H9 (cell line): ENCODE measurements at regions not wholly inside any gene's neighbourhood (a gene's known extent, or its start where the extent isn't known, plus 50 kb on each side); places are given as distances from the start of the nearest gene placed in this dataset.

Experiments
- DNase-seq: peaks from one replicate; pipeline ENCODE4 v3.0.0-alpha.2; 2017
- H2AFZ ChIP-seq: one replicate; pipeline ENCODE4 v1.6.1; 2013; ENCODE audit warnings: mild to moderate bottlenecking, low read length, control low read depth, moderate library complexity
- H2AK5ac ChIP-seq: 2 replicates; pipeline ENCODE4 v1.6.1; 2013; ENCODE audit warnings: low read length, control low read depth, mixed read lengths; ENCODE audit not compliant: insufficient read length
- H2BK120ac ChIP-seq: one replicate; pipeline ENCODE4 v1.6.1; 2013; ENCODE audit warnings: low read depth, mild to moderate bottlenecking, low read length, control low read depth, inconsistent platforms; ENCODE audit not compliant: poor library complexity, severe bottlenecking
- H2BK12ac ChIP-seq: 2 replicates; pipeline ENCODE4 v1.6.1; 2013; ENCODE audit warnings: low read length, control low read depth, mixed read lengths, low read depth; ENCODE audit not compliant: insufficient read length
- H2BK15ac ChIP-seq: 2 replicates; pipeline ENCODE4 v1.6.1; 2013; ENCODE audit warnings: low read depth, low read length, control low read depth
- H2BK20ac ChIP-seq: one replicate; pipeline ENCODE4 v1.6.1; 2013; ENCODE audit warnings: low read depth, mild to moderate bottlenecking, low read length, control low read depth, inconsistent platforms; ENCODE audit not compliant: poor library complexity, severe bottlenecking
- H2BK5ac ChIP-seq: 2 replicates; pipeline ENCODE4 v1.6.1; 2013; ENCODE audit warnings: low read length, control low read depth, mixed read lengths; ENCODE audit not compliant: insufficient read length
- H3K14ac ChIP-seq: 2 replicates; pipeline ENCODE4 v1.6.1; 2013; ENCODE audit warnings: low read length, control low read depth; ENCODE audit not compliant: insufficient read depth
- H3K18ac ChIP-seq: 2 replicates; pipeline ENCODE4 v1.6.1; 2013; ENCODE audit warnings: low read depth, mild to moderate bottlenecking, mixed read lengths, low read length, control low read depth; ENCODE audit not compliant: insufficient read length
- H3K23ac ChIP-seq: 2 replicates; pipeline ENCODE4 v1.6.1; 2013; ENCODE audit warnings: low read length, control low read depth, mixed read lengths, low read depth; ENCODE audit not compliant: insufficient read length
- H3K23me2 ChIP-seq: 2 replicates; pipeline ENCODE4 v1.6.1; 2013; ENCODE audit warnings: low read depth, mild to moderate bottlenecking, mixed read lengths, low read length, control low read depth; ENCODE audit not compliant: insufficient read length, poor library complexity, severe bottlenecking
- H3K27ac ChIP-seq: 2 replicates; pipeline ENCODE4 v1.5.1; 2013; ENCODE audit warnings: low read length, control low read depth, mixed read lengths, low read depth; ENCODE audit not compliant: insufficient read length
- H3K27me3 ChIP-seq: 2 replicates; pipeline ENCODE4 v1.6.1; 2013; ENCODE audit warnings: low read length, control low read depth, inconsistent platforms; ENCODE audit not compliant: insufficient read depth
- H3K4ac ChIP-seq: 2 replicates; pipeline ENCODE4 v1.6.1; 2013; ENCODE audit warnings: low read depth, mild to moderate bottlenecking, control low read depth, inconsistent platforms, low read length, moderate library complexity
- H3K4me1 ChIP-seq: 2 replicates; pipeline ENCODE4 v1.6.1; 2013; ENCODE audit warnings: low read length, control low read depth, inconsistent platforms; ENCODE audit not compliant: insufficient read depth
- H3K4me2 ChIP-seq: 2 replicates; pipeline ENCODE4 v1.6.1; 2013; ENCODE audit warnings: low read length, control low read depth, mixed read lengths; ENCODE audit not compliant: insufficient read length, insufficient read depth
- H3K56ac ChIP-seq: 2 replicates; pipeline ENCODE4 v1.6.1; 2013; ENCODE audit warnings: low read depth, mild to moderate bottlenecking, mixed read lengths, low read length, control low read depth; ENCODE audit not compliant: insufficient read length
- H3K79me1 ChIP-seq: 2 replicates; pipeline ENCODE4 v1.6.1; 2013; ENCODE audit warnings: low read depth, mild to moderate bottlenecking, moderate library complexity, low read length, control low read depth, inconsistent platforms; ENCODE audit not compliant: insufficient read depth, poor library complexity, severe bottlenecking
- H3K79me2 ChIP-seq: 2 replicates; pipeline ENCODE4 v1.6.1; 2013; ENCODE audit warnings: low read length, control low read depth, inconsistent platforms; ENCODE audit not compliant: insufficient read depth
- H3K9ac ChIP-seq: 2 replicates; pipeline ENCODE4 v1.6.1; 2013; ENCODE audit warnings: low read length, control low read depth, mixed read lengths; ENCODE audit not compliant: insufficient read length; ENCODE audit errors: extremely low read depth
- H3K9me3 ChIP-seq: one replicate; pipeline ENCODE4 v1.6.1; 2013; ENCODE audit warnings: low read depth, low read length, inconsistent platforms; ENCODE audit not compliant: control insufficient read depth
- H3T11ph ChIP-seq: one replicate; pipeline ENCODE4 v1.6.1; 2013; ENCODE audit warnings: mild to moderate bottlenecking, low read length, control low read depth, inconsistent platforms
- H4K20me1 ChIP-seq: one replicate; pipeline ENCODE4 v1.6.1; 2013; ENCODE audit not compliant: control insufficient read depth, insufficient read length, insufficient read depth
- H4K5ac ChIP-seq: 2 replicates; pipeline ENCODE4 v1.6.1; 2013; ENCODE audit warnings: low read depth, mild to moderate bottlenecking, mixed read lengths, low read length, control low read depth; ENCODE audit not compliant: insufficient read length
- H4K8ac ChIP-seq: replicated peaks from 2 replicates; pipeline ENCODE4 v1.6.1; 2013; ENCODE audit warnings: low read length, control low read depth, mixed read lengths, low read depth; ENCODE audit not compliant: insufficient read length
- H4K91ac ChIP-seq: 2 replicates; pipeline ENCODE4 v1.6.1; 2013; ENCODE audit warnings: low read depth, mild to moderate bottlenecking, moderate library complexity, mixed read lengths, low read length, control low read depth; ENCODE audit not compliant: insufficient read length
- H3K27ac Mint-ChIP-seq, 3 experiments: 2 replicates in 2 of 3; 3 replicates in 1 of 3; pipeline ENCODE4 v1.8.0; 2020 to 2021; ENCODE audit warnings: mixed read lengths in 3 of 3, mild to moderate bottlenecking in 1 of 3, moderate library complexity in 1 of 3
- H3K27me3 Mint-ChIP-seq: 2 replicates; pipeline ENCODE4 v1.8.0; 2021; ENCODE audit warnings: low read depth, mild to moderate bottlenecking, moderate library complexity, mixed read lengths
- H3K36me3 Mint-ChIP-seq, 3 experiments: 2 replicates in 2 of 3; 3 replicates in 1 of 3; pipeline ENCODE4 v1.8.0; 2020 to 2021; ENCODE audit warnings: low read depth in 3 of 3, mixed read lengths in 3 of 3; ENCODE audit not compliant: insufficient read depth in 1 of 3
- H3K4me1 Mint-ChIP-seq, 2 experiments: 2 replicates each; pipeline ENCODE4 v1.8.0; 2020; ENCODE audit warnings: mixed read lengths in 2 of 2
- H3K4me3 Mint-ChIP-seq, 2 experiments: 2 replicates in 1 of 2; 3 replicates in 1 of 2; pipeline ENCODE4 v1.8.0; 2020 to 2021; ENCODE audit warnings: mild to moderate bottlenecking in 2 of 2, mixed read lengths in 2 of 2, moderate library complexity in 1 of 2
- H3K9me3 Mint-ChIP-seq, 2 experiments: 2 replicates in 1 of 2; 3 replicates in 1 of 2; pipeline ENCODE4 v1.8.0; 2020; ENCODE audit warnings: mild to moderate bottlenecking in 2 of 2, mixed read lengths in 2 of 2, moderate library complexity in 1 of 2
- CTCF ChIP-seq: fragments of 200-600 bp; sonication (generic); conservative IDR thresholded peaks from 3 replicates; pipeline ENCODE4 v1.8.0; 2021; ENCODE audit warnings: antibody characterized with exemption, mild to moderate bottlenecking
- WGBS: extraction: QIAGEN DNeasy Blood & Tissue Kit; methylation state at CpG from one replicate; pipeline ENCODE4 v1.1.7; 2013; ENCODE audit warnings: missing lambda C conversion rate, low lambda C conversion rate, mixed read lengths; ENCODE audit not compliant: insufficient read length; ENCODE audit errors: extremely low coverage; 5-methylcytosine and 5-hydroxymethylcytosine counted together

- Histone ChIP-seq H2BK15ac (no peak overlapping the region), H3K4me1 (no peaks in the 10 kb centered on the region), H3K18ac (no peak overlapping the region), H4K5ac (no peak overlapping the region), H3K23ac (no peak overlapping the region), H3K23me2 (no peaks in the 10 kb centered on the region), H4K20me1 (no peaks in the 10 kb centered on the region), H2BK20ac (no peak overlapping the region), H3K79me2 (no peaks in the 10 kb centered on the region), H3K4ac (no peak overlapping the region), H3K14ac (no peak overlapping the region), H3K79me1 (no peaks in the 10 kb centered on the region), H3K27me3 (no peaks in the 10 kb centered on the region), H4K8ac (no peak overlapping the region), H2BK120ac (no peak overlapping the region), H2AFZ (no peak overlapping the region), H3K9me3 (no peaks in the 10 kb centered on the region), H3K56ac (no peak overlapping the region), H2AK5ac (no peak overlapping the region), H3K4me2 (no peak overlapping the region), H3K9ac (no peak overlapping the region), H2BK12ac (no peak overlapping the region), H2BK5ac (no peak overlapping the region), H4K91ac (no peak overlapping the region), H3T11ph (no peak overlapping the region), H3K27ac (no peak overlapping the region)
- no peaks in the 10 kb centered on the region; a peak in 1 of 5 replicates for H3K9me3 Mint-ChIP-seq
- TF ChIP-seq CTCF: no peak
- no peak for DNase-seq
- WGBS: no CpG with 5 or more reads among the region's 2 CpGs
- H3K27me3 Mint-ChIP-seq: no peaks in the 10 kb centered on the region
- no peaks in the 10 kb centered on the region for H3K36me3 Mint-ChIP-seq
- H3K4me3 Mint-ChIP-seq: no peak overlapping the region
- peaks cover 0 to 3% of the 10 kb centered on the region in 2 experiments; a peak in 1 of 4 replicates for H3K4me1 Mint-ChIP-seq
- no peak overlapping the region for H3K27ac Mint-ChIP-seq
Measured at GRCh38 chr2:37569131-37569823, 102.2 kb downstream of the CDC42EP3 start.
